ENCODE measurements at regions not wholly inside any gene's neighbourhood (a gene's known extent, or its start where the extent isn't known, plus 50 kb on each side); places are given as distances from the start of the nearest gene placed in this dataset.

DNA sequence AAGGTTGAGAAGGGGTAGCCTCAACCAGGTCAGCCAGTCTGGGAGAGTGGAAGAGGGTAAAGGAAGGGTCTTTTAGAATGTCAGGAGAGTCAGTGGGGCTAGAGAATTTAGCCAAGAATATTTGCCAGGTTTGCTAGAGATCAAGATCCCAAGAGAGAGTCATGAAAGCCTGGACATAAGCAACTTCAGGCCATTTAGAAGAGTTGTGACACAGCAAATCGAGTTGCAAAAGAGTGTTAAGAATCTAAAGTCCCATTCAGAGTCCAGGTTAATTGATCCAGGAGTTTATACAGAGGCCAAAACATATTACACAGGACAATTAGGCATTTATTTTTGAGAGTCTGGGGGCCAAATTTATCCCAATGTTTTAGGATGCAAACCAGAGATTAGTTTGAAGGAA is 1260.1 kb upstream of the ACO1 start:
- Histone ChIP-seq H3K4me1 (ENCODE audit: control insufficient read depth in 3 of 3, insufficient read depth in 3 of 3, low read length in 3 of 3) (no peaks in the 10 kb centered on the region), H3K9ac (ENCODE audit: low read depth in 1 of 3, low read length in 3 of 3) (no peak overlapping the region), H3K4me3 (ENCODE audit: low read length in 3 of 3) (no peak overlapping the region), H3K36me3 (ENCODE audit: control insufficient read depth in 3 of 3, insufficient read depth in 3 of 3, low read length in 3 of 3) (no peaks in the 10 kb centered on the region), H3K27ac (ENCODE audit: low read depth, low read length) (no peak overlapping the region), H3K27me3 (ENCODE audit: control insufficient read depth in 3 of 3, insufficient read depth in 3 of 3, low read length in 3 of 3) (no peaks in the 10 kb centered on the region), H3K9me3 (ENCODE audit: control insufficient read depth in 3 of 3, low read length in 3 of 3) (peaks cover 0 to 4% (median 0%) of the 10 kb centered on the region in 3 donors)

DNA sequence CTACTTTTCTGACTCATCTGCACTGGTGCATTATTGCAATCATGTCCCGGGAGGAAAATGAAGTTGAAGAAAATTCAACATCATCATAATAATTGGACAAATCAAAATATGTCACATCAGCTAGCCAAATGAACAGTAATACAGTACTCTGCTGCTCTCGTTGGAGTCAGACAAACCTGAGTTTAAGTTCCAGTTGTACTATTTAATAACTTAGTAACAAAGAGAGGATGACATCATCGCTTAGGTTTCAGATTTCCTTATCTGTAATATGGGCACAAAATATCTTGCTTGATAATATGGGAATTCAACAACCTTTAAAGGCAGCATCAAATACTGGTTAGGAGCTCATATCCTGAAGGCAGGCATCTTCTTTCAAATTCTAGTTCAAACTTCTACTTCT is 1248.9 kb upstream of the ACO1 start:
- Histone ChIP-seq H3K36me3 (ENCODE audit: control insufficient read depth in 3 of 3, insufficient read depth in 3 of 3, low read length in 3 of 3) (no peaks in the 10 kb centered on the region), H3K27ac (ENCODE audit: low read depth, low read length) (no peak overlapping the region), H3K27me3 (ENCODE audit: control insufficient read depth in 3 of 3, insufficient read depth in 3 of 3, low read length in 3 of 3) (no peaks in the 10 kb centered on the region), H3K9me3 (ENCODE audit: control insufficient read depth in 3 of 3, low read length in 3 of 3) (no peaks in the 10 kb centered on the region), H3K4me3 (ENCODE audit: low read length in 3 of 3) (no peak overlapping the region), H3K4me1 (ENCODE audit: control insufficient read depth in 3 of 3, insufficient read depth in 3 of 3, low read length in 3 of 3) (no peaks in the 10 kb centered on the region), H3K9ac (ENCODE audit: low read depth in 1 of 3, low read length in 3 of 3) (no peak overlapping the region)

DNA sequence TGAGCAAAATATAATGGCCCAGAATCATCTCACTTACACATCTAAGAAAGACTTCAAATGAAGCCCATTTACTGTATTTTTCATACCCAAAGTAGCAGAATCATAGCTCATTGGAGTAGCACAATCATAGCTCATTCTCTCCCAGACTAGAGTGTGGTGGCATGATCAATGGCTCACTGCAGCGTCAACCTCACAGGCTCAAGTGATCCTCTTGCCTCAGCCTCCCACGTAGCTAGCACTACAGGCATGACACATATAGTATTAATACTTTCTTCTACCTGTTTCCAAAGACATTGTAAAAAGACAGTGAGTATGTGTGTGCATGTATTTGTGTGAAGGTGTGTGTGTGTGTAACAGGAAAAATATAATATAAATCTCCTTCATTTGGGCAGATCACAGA is 1247.9 kb upstream of the ACO1 start:
- Histone ChIP-seq H3K36me3 (ENCODE audit: control insufficient read depth in 3 of 3, insufficient read depth in 3 of 3, low read length in 3 of 3) (no peaks in the 10 kb centered on the region), H3K27me3 (ENCODE audit: control insufficient read depth in 3 of 3, insufficient read depth in 3 of 3, low read length in 3 of 3) (no peaks in the 10 kb centered on the region), H3K4me3 (ENCODE audit: low read length in 3 of 3) (no peak overlapping the region), H3K4me1 (ENCODE audit: control insufficient read depth in 3 of 3, insufficient read depth in 3 of 3, low read length in 3 of 3) (no peaks in the 10 kb centered on the region), H3K27ac (ENCODE audit: low read depth, low read length) (no peak overlapping the region), H3K9ac (ENCODE audit: low read depth in 1 of 3, low read length in 3 of 3) (no peak overlapping the region), H3K9me3 (ENCODE audit: control insufficient read depth in 3 of 3, low read length in 3 of 3) (no peaks in the 10 kb centered on the region)

DNA sequence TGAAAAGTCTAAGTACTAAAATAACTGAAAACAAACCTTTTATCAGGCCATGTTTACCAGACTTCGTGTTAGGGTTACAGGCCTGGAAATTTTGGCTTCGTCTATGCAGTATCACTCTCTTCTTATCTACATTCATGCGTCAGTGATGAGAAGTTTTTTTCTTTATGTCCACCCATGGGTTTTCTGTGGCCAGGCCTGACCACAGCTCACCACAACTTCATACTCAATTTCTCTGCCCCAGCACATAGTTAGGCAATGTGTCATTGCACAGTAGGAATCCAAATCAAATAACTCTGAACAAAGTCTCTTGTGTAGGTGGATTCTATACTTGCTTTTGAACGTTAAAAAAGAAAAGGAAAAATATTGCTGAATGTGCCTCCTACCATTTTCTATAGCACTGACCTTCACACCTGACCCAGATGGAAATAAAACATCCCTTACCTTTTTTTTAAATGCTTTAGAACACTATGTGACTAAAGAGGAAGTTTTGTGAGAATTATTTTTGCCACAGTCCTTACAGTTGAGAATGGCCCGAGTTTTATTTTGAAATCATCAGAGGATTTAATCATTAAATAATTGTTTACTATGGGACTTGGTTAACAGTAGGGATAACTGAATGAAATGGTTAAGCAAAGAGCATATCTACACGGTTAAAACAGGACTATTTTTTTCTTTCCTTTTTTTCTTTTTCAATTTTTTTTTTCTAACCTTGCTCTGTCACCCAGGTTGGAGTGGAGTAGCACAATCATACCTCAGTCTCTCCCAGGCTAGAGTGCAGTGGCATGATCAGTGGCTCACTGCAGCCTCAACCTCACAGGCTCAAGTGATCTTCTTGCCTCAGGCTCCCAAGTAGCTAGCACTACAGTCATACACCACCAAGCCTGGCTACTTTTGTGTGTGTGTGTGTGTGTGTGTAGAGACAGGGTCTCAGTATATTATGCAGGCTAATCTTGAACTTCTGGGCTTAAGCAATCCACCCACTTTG is 1247.0 kb upstream of the ACO1 start:
- H3K4me1 ChIP-seq (ENCODE audit: control insufficient read depth in 3 of 3, insufficient read depth in 3 of 3, low read length in 3 of 3) = no peaks in the 10 kb centered on the region
- no peaks in the 10 kb centered on the region for H3K27me3 ChIP-seq (ENCODE audit: control insufficient read depth in 3 of 3, insufficient read depth in 3 of 3, low read length in 3 of 3)
- H3K4me3 ChIP-seq (ENCODE audit: low read length in 3 of 3) = no peak overlapping the region
- H3K9ac ChIP-seq (ENCODE audit: low read depth in 1 of 3, low read length in 3 of 3) = no peak overlapping the region
- H3K9me3 ChIP-seq (ENCODE audit: control insufficient read depth in 3 of 3, low read length in 3 of 3) = no peaks in the 10 kb centered on the region
- H3K36me3 ChIP-seq (ENCODE audit: control insufficient read depth in 3 of 3, insufficient read depth in 3 of 3, low read length in 3 of 3) = no peaks in the 10 kb centered on the region
- no peak overlapping the region for H3K27ac ChIP-seq (ENCODE audit: low read depth, low read length)

DNA sequence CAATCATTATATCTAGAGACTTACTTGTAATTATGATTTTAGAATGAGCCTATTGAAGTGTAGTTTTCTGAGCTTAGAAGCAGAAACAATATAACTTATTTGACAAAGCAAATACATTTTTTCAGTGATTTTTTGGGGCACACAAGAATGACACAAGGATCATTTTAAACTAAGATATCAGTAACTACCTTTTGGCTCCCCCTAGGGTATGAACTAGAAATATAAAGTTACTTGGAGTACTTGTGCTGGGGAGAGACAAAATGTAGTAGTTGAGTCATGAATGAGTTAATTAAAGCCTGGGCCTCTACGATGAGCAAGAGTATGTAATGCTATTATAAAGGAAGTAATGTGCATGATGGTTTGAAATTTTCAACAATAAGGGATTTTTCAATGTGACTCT is 1244.1 kb upstream of the ACO1 start:
- Histone ChIP-seq H3K9me3 (ENCODE audit: control insufficient read depth in 3 of 3, low read length in 3 of 3) (no peaks in the 10 kb centered on the region), H3K36me3 (ENCODE audit: control insufficient read depth in 3 of 3, insufficient read depth in 3 of 3, low read length in 3 of 3) (no peaks in the 10 kb centered on the region), H3K27ac (ENCODE audit: low read depth, low read length) (no peak overlapping the region), H3K4me1 (ENCODE audit: control insufficient read depth in 3 of 3, insufficient read depth in 3 of 3, low read length in 3 of 3) (no peaks in the 10 kb centered on the region), H3K27me3 (ENCODE audit: control insufficient read depth in 3 of 3, insufficient read depth in 3 of 3, low read length in 3 of 3) (no peaks in the 10 kb centered on the region), H3K4me3 (ENCODE audit: low read length in 3 of 3) (no peak overlapping the region), H3K9ac (ENCODE audit: low read depth in 1 of 3, low read length in 3 of 3) (no peak overlapping the region)

DNA sequence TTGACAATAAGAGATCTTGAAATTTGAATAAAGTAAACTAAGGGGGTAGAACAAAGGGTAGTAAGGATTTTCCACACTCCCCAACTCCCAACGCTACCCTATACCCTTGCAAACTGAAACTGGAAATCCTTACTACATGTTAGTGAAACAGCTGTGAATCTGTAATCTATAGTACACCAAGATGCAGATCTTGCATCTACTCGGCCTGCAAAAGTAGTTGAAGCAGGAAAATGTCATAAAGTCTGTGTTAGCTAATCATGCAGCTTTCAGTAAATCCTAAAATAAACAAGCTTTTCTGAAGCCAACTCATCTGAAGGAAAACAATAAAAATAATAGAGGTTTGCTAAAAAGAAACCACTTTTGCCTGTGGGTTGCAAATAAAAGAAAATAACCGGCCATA is 1242.0 kb upstream of the ACO1 start:
- Histone ChIP-seq H3K27ac (ENCODE audit: low read depth, low read length) (no peak overlapping the region), H3K36me3 (ENCODE audit: control insufficient read depth in 3 of 3, insufficient read depth in 3 of 3, low read length in 3 of 3) (no peaks in the 10 kb centered on the region), H3K9me3 (ENCODE audit: control insufficient read depth in 3 of 3, low read length in 3 of 3) (no peaks in the 10 kb centered on the region), H3K9ac (ENCODE audit: low read depth in 1 of 3, low read length in 3 of 3) (no peak overlapping the region), H3K27me3 (ENCODE audit: control insufficient read depth in 3 of 3, insufficient read depth in 3 of 3, low read length in 3 of 3) (no peaks in the 10 kb centered on the region), H3K4me1 (ENCODE audit: control insufficient read depth in 3 of 3, insufficient read depth in 3 of 3, low read length in 3 of 3) (no peaks in the 10 kb centered on the region), H3K4me3 (ENCODE audit: low read length in 3 of 3) (no peak overlapping the region)

DNA sequence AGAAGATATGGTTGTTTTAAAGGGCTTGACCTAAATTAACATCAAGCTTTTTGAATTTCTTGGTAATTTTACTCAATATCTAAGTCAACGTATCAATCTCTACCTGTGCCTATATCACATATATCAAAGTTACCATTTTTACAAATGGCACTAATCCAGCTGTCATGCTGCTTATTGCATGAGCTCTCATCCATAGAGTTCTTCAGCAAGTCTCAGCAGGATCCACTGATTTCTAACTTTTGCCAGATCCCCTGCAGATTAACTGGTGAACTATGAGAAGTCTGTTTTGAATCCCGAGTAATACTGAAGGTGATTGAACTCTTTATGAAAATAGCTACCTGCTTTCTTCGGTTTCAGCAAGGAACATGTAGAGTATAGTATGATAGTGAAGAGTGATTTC is 1239.8 kb upstream of the ACO1 start:
- Histone ChIP-seq H3K9ac (ENCODE audit: low read depth in 1 of 3, low read length in 3 of 3) (no peak overlapping the region), H3K9me3 (ENCODE audit: control insufficient read depth in 3 of 3, low read length in 3 of 3) (no peaks in the 10 kb centered on the region), H3K4me1 (ENCODE audit: control insufficient read depth in 3 of 3, insufficient read depth in 3 of 3, low read length in 3 of 3) (no peaks in the 10 kb centered on the region), H3K36me3 (ENCODE audit: control insufficient read depth in 3 of 3, insufficient read depth in 3 of 3, low read length in 3 of 3) (no peaks in the 10 kb centered on the region), H3K27ac (ENCODE audit: low read depth, low read length) (no peak overlapping the region), H3K4me3 (ENCODE audit: low read length in 3 of 3) (no peak overlapping the region), H3K27me3 (ENCODE audit: control insufficient read depth in 3 of 3, insufficient read depth in 3 of 3, low read length in 3 of 3) (no peaks in the 10 kb centered on the region)

DNA sequence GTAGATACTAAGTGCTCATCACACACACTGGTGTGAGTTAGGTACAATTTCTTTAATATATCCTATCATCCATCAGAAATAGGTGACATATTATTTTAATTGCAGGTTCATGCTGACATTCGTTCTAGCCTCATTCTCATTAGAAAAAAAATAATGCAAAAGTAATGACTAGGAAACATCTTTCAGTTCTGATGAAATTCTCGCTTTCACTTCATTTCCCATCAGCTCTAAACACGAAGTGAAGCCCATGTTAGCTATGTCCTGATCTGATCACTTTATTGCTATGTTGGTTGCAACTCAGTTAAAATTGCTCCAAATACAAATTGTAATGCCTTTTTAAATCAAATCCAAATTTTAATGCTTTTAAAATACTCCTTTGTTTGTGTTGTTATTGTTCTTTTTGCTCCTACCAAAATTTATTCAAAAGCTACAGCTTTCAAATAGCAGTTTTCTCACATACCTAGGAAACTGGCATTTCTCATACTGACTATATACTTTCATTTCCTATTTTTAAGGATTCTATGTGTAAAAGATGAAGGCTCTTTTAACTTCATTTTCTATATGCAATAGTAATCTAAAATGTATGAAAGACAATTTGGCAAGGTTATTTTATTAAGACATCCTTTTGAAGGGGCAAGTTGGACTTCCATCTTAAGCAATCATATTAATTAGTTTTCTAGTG is 1237.8 kb upstream of the ACO1 start:
- Histone ChIP-seq H3K4me1 (ENCODE audit: control insufficient read depth in 3 of 3, insufficient read depth in 3 of 3, low read length in 3 of 3) (no peaks in the 10 kb centered on the region), H3K9me3 (ENCODE audit: control insufficient read depth in 3 of 3, low read length in 3 of 3) (no peaks in the 10 kb centered on the region), H3K27me3 (ENCODE audit: control insufficient read depth in 3 of 3, insufficient read depth in 3 of 3, low read length in 3 of 3) (no peaks in the 10 kb centered on the region), H3K4me3 (ENCODE audit: low read length in 3 of 3) (no peak overlapping the region), H3K27ac (ENCODE audit: low read depth, low read length) (no peak overlapping the region), H3K36me3 (ENCODE audit: control insufficient read depth in 3 of 3, insufficient read depth in 3 of 3, low read length in 3 of 3) (no peaks in the 10 kb centered on the region), H3K9ac (ENCODE audit: low read depth in 1 of 3, low read length in 3 of 3) (no peak overlapping the region)

DNA sequence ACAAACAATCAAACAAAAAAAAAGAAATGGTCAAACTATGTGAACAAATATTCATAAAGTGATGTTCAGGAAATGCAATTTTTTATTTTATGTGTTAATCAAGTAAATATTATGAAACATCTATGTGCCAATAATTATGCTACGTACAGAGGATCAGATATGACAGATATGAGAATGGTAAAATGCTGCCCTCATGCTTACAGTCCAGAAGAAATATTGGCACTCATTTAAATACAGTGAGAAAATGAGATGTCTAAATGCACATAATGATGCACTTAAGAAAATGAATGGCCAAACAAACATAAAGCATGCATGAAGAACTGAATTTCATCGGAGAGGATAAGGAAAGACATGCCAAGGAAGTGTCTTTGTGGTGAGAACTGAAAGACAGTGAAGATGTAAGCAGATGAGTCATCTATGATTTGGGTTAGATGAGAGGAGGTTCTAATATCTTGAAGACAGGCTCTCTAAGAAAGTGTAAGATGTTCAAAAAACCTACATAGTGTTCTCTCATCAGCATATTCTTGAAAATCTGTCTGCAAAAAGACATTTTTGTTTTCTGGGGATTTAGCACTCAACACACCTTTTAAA is 1231.1 kb upstream of the ACO1 start:
- H3K27me3 ChIP-seq (ENCODE audit: control insufficient read depth in 3 of 3, insufficient read depth in 3 of 3, low read length in 3 of 3) = no peaks in the 10 kb centered on the region
- H3K9ac ChIP-seq (ENCODE audit: low read depth in 1 of 3, low read length in 3 of 3) = no peak overlapping the region
- H3K9me3 ChIP-seq (ENCODE audit: control insufficient read depth in 3 of 3, low read length in 3 of 3) = no peaks in the 10 kb centered on the region
- H3K27ac ChIP-seq (ENCODE audit: low read depth, low read length) = no peak overlapping the region
- no peaks in the 10 kb centered on the region for H3K36me3 ChIP-seq (ENCODE audit: control insufficient read depth in 3 of 3, insufficient read depth in 3 of 3, low read length in 3 of 3)
- no peak overlapping the region for H3K4me3 ChIP-seq (ENCODE audit: low read length in 3 of 3)
- no peaks in the 10 kb centered on the region for H3K4me1 ChIP-seq (ENCODE audit: control insufficient read depth in 3 of 3, insufficient read depth in 3 of 3, low read length in 3 of 3)

DNA sequence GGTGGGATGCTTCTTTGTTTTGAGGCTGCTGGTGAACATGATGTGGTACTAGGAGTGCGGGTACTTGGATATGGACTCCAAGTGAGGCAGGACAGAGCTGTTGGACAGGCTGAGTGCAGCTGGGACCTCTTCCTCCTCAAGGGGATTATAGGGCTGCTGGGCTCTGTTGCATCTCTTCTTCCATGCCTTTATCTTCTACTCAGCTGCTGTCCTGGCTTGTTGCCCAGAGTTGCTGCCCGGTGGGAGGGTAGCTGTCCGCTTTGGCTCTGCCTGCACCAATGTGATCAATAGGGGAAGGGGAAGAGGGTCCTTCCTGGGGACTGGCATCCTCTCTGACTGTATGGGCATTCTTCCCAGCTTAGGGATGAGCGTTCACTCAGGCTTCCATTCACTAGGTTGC is 1217.9 kb upstream of the ACO1 start:
- Histone ChIP-seq H3K27me3 (ENCODE audit: control insufficient read depth in 3 of 3, insufficient read depth in 3 of 3, low read length in 3 of 3) (no peaks in the 10 kb centered on the region), H3K36me3 (ENCODE audit: control insufficient read depth in 3 of 3, insufficient read depth in 3 of 3, low read length in 3 of 3) (no peaks in the 10 kb centered on the region), H3K27ac (ENCODE audit: low read depth, low read length) (no peak overlapping the region), H3K4me1 (ENCODE audit: control insufficient read depth in 3 of 3, insufficient read depth in 3 of 3, low read length in 3 of 3) (no peaks in the 10 kb centered on the region), H3K9me3 (ENCODE audit: control insufficient read depth in 3 of 3, low read length in 3 of 3) (no peaks in the 10 kb centered on the region), H3K9ac (ENCODE audit: low read depth in 1 of 3, low read length in 3 of 3) (no peak overlapping the region), H3K4me3 (ENCODE audit: low read length in 3 of 3) (no peak overlapping the region)

Data from skeletal muscle tissue (tissue), 3 donors.